NB4 (cell line): ENCODE measurements at regions not wholly inside any gene's neighbourhood (a gene's known extent, or its start where the extent isn't known, plus 50 kb on each side); places are given as distances from the start of the nearest gene placed in this dataset.

Experiments
- DNase-seq: peaks from one replicate; pipeline ENCODE4 v3.0.0; 2010; ENCODE audit warnings: low read depth
- H3K4me3 ChIP-seq: one replicate; pipeline ENCODE4 v1.5.1; 2011; ENCODE audit warnings: mild to moderate bottlenecking, low read depth, low read length, moderate library complexity
- MAX ChIP-seq: IDR thresholded peaks from 2 replicates; pipeline ENCODE4 v1.6.1; 2011; ENCODE audit warnings: low read depth, low read length
- MYC ChIP-seq: IDR thresholded peaks from 2 replicates; pipeline ENCODE4 v1.6.1; 2011; ENCODE audit warnings: low read depth, low read length
- POLR2A ChIP-seq: IDR thresholded peaks from 2 replicates; pipeline ENCODE4 v1.6.1; 2011; ENCODE audit warnings: mild to moderate bottlenecking; ENCODE audit not compliant: insufficient read length; ENCODE audit errors: extremely low read depth
- TF ChIP-seq, protein P1 (sequence below): IDR thresholded peaks from one replicate; pipeline ENCODE4 v1.5.1; 2012; ENCODE audit warnings: low read depth, low read length

DNA sequence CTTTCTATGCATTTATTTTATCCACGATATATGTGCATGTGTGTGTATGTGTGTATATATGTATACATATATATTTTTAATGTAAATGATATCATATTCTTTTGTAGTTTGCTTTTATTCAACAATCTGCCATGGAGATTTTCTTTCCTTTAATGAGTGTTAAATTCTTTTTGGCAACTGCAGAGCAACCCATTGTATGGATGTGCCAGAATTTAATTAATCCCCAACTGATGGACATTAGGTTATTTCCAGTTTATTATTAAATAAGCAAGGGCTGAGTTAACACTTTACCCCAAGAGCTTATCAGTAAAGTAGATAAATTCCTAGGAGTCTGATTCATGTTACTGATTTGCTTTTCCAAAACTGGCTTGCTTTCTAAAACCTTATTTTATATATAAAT, 58.9 kb upstream of the CD28 start:
- TF ChIP-seq MAX (no peak), POLR2A (no peak), MYC (no peak)
- TF ChIP-seq, protein P1, sequence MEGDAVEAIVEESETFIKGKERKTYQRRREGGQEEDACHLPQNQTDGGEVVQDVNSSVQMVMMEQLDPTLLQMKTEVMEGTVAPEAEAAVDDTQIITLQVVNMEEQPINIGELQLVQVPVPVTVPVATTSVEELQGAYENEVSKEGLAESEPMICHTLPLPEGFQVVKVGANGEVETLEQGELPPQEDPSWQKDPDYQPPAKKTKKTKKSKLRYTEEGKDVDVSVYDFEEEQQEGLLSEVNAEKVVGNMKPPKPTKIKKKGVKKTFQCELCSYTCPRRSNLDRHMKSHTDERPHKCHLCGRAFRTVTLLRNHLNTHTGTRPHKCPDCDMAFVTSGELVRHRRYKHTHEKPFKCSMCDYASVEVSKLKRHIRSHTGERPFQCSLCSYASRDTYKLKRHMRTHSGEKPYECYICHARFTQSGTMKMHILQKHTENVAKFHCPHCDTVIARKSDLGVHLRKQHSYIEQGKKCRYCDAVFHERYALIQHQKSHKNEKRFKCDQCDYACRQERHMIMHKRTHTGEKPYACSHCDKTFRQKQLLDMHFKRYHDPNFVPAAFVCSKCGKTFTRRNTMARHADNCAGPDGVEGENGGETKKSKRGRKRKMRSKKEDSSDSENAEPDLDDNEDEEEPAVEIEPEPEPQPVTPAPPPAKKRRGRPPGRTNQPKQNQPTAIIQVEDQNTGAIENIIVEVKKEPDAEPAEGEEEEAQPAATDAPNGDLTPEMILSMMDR: no peak
- no peak for DNase-seq
- no peak overlapping the region for H3K4me3 ChIP-seq

DNA sequence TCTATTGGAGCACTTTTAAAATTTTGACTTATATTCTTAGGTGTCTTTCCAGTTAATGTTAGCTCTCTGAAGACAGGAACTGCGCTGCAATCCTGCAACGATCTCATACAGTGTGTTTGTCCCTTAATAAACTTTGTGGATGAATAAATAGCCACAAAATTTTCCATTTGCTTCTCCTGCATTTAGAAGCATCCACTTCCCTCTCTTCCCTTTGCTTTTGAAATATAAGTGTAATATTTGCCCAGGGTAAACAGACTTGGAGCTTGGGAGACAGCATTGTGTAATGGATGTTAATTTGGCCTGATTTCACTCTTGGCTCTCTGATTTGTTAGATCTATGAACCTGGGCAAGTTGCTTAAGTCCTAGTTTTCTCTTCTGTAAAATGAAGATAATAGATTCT, 58.2 kb upstream of the CD28 start:
- H3K4me3 ChIP-seq: no peak overlapping the region
- no peak for TF ChIP-seq POLR2A
- TF ChIP-seq MAX: no peak
- TF ChIP-seq, protein P1: no peak
- no peak for TF ChIP-seq MYC
- DNase-seq: no peak

DNA sequence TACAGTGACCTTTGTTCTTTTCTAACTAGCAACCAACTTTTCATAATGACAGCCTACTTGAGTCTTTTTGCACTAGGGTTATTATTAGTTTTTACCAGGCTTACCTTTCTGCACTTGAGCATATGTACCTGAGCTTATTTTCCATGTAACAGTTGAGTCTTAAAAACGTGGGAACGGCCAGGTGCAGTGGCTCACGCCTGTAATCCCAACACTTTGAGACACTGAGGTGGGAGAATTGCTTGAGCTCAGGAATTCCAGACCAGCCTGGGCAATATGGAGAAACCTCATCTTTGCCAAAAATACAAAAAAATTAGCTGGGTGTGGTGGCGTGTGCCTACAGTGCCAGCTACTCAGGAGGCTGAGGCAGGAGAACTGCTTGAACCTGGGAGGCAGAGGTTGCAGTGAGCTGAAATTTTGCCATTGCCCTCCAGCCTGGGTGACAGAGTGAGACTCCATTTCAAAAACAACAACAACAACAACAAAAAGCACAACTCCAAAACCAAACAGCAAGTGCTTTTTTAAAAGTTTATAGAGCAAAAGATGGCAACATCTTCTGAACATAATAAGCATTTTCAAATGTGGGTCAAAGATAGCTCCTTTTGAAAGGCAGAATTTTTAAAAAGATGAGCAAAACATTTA, 57.1 kb upstream of the CD28 start:
- no peak for TF ChIP-seq POLR2A
- TF ChIP-seq MAX: no peak
- no peak for TF ChIP-seq MYC
- TF ChIP-seq, protein P1: no peak
- H3K4me3 ChIP-seq: no peak overlapping the region
- no peak for DNase-seq

DNA sequence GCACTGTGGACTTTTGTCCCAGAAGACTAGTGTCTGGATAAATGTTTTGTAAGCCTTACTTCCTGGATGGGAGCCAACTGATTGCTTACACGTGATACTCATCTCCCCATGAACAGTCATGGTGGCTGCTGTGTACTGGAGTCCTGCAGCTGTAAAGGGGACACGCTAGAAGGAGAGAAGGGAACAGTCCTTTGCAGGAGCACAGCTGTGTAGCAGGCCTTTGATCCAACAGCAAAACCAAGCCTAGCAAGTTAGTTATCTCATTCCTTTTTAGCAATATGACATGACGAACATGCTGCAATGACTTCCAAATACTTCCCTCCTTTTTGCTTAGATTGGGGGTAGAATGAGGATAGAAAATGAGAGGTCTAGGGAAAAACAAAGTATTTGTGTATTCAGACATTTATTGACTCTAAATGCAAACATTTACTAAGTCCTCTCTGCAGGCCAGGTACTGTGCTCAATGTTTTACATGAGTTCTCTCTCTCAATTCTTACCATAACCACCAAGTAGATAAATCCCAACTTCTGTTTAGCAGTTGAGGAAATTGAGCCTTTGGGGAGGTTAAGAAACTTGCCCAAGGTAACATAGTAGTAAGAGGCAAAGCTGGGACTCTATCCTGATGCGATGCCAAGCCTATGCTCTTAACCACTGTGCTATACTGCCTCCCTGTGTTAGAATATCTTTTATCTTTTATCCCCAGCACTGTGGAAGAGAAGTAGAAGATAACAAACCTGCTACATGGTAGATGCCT, 55.4 kb upstream of the CD28 start:
- DNase-seq: peak; percentile 63
- no peak for TF ChIP-seq MAX
- TF ChIP-seq, protein P1: peak; percentile 2
- no peak overlapping the region for H3K4me3 ChIP-seq

- no peak overlapping the region for H3K4me3 ChIP-seq
- DNase-seq: no peak
- TF ChIP-seq, protein P1: no peak
- TF ChIP-seq POLR2A (no peak), MAX (no peak), MYC (no peak)
Measured at GRCh38 chr2:203651621-203652020, 54.8 kb upstream of the CD28 start.
